ENCODE measurements at regions not wholly inside any gene's neighbourhood (a gene's known extent, or its start where the extent isn't known, plus 50 kb on each side); places are given as distances from the start of the nearest gene placed in this dataset.

GRCh38 chr5:32842813-32843530 lies 131.9 kb downstream of the NPR3 start:
- Histone ChIP-seq H3K9me3 (ENCODE audit: severe bottlenecking) (no peaks in the 10 kb centered on the region), H3K36me3 (ENCODE audit: low read depth) (no peaks in the 10 kb centered on the region), H3K27ac (ENCODE audit: poor library complexity, severe bottlenecking) (no peak overlapping the region), H3K27me3 (ENCODE audit: insufficient read depth, poor library complexity, severe bottlenecking) (no peaks in the 10 kb centered on the region), H3K4me3 (ENCODE audit: severe bottlenecking) (no peak overlapping the region), H3K4me1 (ENCODE audit: insufficient read depth, poor library complexity, severe bottlenecking) (peaks cover 7% of the 10 kb centered on the region)
- ATAC-seq (ENCODE audit: low read depth) (peak; percentile 69), DNase-seq (ENCODE audit: low spot score) (no peak)
- TF ChIP-seq CTCF (IDR thresholded peaks at IDR 0.05; ENCODE audit: poor library complexity, severe bottlenecking) = no peak

- no peak for TF ChIP-seq CTCF (IDR thresholded peaks at IDR 0.05; ENCODE audit: poor library complexity, severe bottlenecking)
- H3K27ac ChIP-seq (ENCODE audit: poor library complexity, severe bottlenecking) = no peak overlapping the region
- H3K4me3 ChIP-seq (ENCODE audit: severe bottlenecking) = no peak overlapping the region
- H3K4me1 ChIP-seq (ENCODE audit: insufficient read depth, poor library complexity, severe bottlenecking) = peaks cover 7% of the 10 kb centered on the region
- no peak for DNase-seq (ENCODE audit: low spot score)
- no peaks in the 10 kb centered on the region for H3K27me3 ChIP-seq (ENCODE audit: insufficient read depth, poor library complexity, severe bottlenecking)
- ATAC-seq (ENCODE audit: low read depth) = no peak
- no peaks in the 10 kb centered on the region for H3K9me3 ChIP-seq (ENCODE audit: severe bottlenecking)
- H3K36me3 ChIP-seq (ENCODE audit: low read depth) = no peaks in the 10 kb centered on the region
These were observed 132.4 kb downstream of the NPR3 start for GRCh38 chr5:32843531-32843895.

- no peak for ATAC-seq (ENCODE audit: low read depth)
- peaks cover 7% of the 10 kb centered on the region for H3K4me1 ChIP-seq (ENCODE audit: insufficient read depth, poor library complexity, severe bottlenecking)
- no peak overlapping the region for H3K4me3 ChIP-seq (ENCODE audit: severe bottlenecking)
- TF ChIP-seq CTCF (IDR thresholded peaks at IDR 0.05; ENCODE audit: poor library complexity, severe bottlenecking) = no peak
- H3K27ac ChIP-seq (ENCODE audit: poor library complexity, severe bottlenecking) = no peak overlapping the region
- no peaks in the 10 kb centered on the region for H3K36me3 ChIP-seq (ENCODE audit: low read depth)
- H3K27me3 ChIP-seq (ENCODE audit: insufficient read depth, poor library complexity, severe bottlenecking) = no peaks in the 10 kb centered on the region
- no peaks in the 10 kb centered on the region for H3K9me3 ChIP-seq (ENCODE audit: severe bottlenecking)
- no peak for DNase-seq (ENCODE audit: low spot score)
These were observed 134.1 kb downstream of the NPR3 start for GRCh38 chr5:32845171-32845570.

- DNase-seq (ENCODE audit: low spot score) = no peak
- no peak for ATAC-seq (ENCODE audit: low read depth)
- Histone ChIP-seq H3K27ac (ENCODE audit: poor library complexity, severe bottlenecking) (no peak overlapping the region), H3K36me3 (ENCODE audit: low read depth) (no peaks in the 10 kb centered on the region), H3K9me3 (ENCODE audit: severe bottlenecking) (no peaks in the 10 kb centered on the region), H3K27me3 (ENCODE audit: insufficient read depth, poor library complexity, severe bottlenecking) (no peaks in the 10 kb centered on the region), H3K4me1 (ENCODE audit: insufficient read depth, poor library complexity, severe bottlenecking) (peaks cover under 1% of the 10 kb centered on the region), H3K4me3 (ENCODE audit: severe bottlenecking) (no peak overlapping the region)
- TF ChIP-seq CTCF (IDR thresholded peaks at IDR 0.05; ENCODE audit: poor library complexity, severe bottlenecking) = no peak
These were observed 137.0 kb downstream of the NPR3 start for GRCh38 chr5:32848120-32848519.

- Histone ChIP-seq H3K27me3 (ENCODE audit: insufficient read depth, poor library complexity, severe bottlenecking) (no peaks in the 10 kb centered on the region), H3K36me3 (ENCODE audit: low read depth) (no peaks in the 10 kb centered on the region), H3K4me1 (ENCODE audit: insufficient read depth, poor library complexity, severe bottlenecking) (no peaks in the 10 kb centered on the region), H3K9me3 (ENCODE audit: severe bottlenecking) (no peaks in the 10 kb centered on the region), H3K4me3 (ENCODE audit: severe bottlenecking) (no peak overlapping the region), H3K27ac (ENCODE audit: poor library complexity, severe bottlenecking) (no peak overlapping the region)
- TF ChIP-seq CTCF (IDR thresholded peaks at IDR 0.05; ENCODE audit: poor library complexity, severe bottlenecking) = no peak
- DNase-seq (ENCODE audit: low spot score) (no peak), ATAC-seq (ENCODE audit: low read depth) (no peak)
These were observed 137.6 kb downstream of the NPR3 start for GRCh38 chr5:32848681-32849080.
